ENCODE measurements at regions not wholly inside any gene's neighbourhood (a gene's known extent, or its start where the extent isn't known, plus 50 kb on each side); places are given as distances from the start of the nearest gene placed in this dataset.

DNA sequence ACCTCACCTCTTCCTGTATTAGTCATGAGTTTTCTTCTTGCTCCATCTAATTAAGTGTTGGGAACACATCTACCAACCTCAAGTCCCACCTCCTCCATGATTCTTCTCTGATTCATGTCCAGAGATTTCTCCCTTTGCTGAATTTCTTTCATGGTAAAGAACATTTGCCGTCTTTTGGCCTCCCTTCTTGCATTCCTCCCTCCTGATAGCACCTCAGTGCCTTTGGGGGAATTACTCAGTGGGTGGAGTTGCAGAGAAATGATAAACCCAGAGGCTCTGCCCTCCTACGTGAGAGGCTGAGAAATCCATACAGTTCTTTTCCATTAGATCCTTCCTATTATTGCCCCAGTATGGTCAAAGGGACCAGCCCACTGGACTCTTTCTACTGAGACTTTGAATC lies 651.9 kb downstream of the SLC4A3 start:
- DNase-seq (ENCODE audit: low read depth), result peak; percentile 94

DNA sequence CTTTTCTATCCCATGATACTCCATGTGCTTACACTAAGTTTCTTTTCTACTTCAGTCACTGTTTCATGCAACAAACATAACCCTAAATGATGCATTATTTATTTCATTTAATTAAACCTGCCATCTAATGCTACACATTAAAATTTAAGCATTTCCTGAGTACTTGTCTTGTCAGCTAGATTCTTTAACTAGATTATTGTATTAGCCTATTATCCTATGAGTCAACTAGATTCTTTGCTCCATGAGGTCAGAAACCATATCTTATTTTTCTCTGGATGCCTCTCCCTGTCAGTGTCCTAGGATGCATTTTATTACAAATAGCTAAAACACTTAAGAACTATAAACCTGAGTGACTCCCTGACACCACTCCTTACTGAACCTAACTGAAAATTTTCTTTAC lies 652.4 kb downstream of the SLC4A3 start:
- peak; percentile 36 for DNase-seq (ENCODE audit: low read depth)

DNA sequence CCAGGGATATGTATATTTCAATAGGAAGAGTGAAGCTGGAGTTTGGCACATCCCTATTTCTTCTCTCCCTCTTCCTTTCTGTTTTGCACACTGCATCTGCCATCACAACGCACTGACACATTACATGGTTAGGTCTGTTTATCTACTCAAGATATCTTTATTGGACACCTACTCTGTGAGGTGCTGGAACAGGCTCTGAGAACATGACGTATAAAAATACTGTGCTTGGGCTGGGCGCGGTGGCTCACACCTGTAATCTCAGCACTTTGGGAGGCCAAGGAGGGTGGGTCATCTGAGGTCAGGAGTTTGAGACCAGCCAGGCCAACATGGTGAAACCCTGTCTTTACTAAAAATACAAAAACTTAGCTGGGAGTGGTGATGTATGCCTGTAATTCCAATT lies 653.3 kb downstream of the SLC4A3 start:
- DNase-seq (ENCODE audit: low read depth), result no peak

GRCh38 chr2:220281771-220282170 lies 654.3 kb downstream of the SLC4A3 start:
- DNase-seq (ENCODE audit: low read depth), result no peak

DNA sequence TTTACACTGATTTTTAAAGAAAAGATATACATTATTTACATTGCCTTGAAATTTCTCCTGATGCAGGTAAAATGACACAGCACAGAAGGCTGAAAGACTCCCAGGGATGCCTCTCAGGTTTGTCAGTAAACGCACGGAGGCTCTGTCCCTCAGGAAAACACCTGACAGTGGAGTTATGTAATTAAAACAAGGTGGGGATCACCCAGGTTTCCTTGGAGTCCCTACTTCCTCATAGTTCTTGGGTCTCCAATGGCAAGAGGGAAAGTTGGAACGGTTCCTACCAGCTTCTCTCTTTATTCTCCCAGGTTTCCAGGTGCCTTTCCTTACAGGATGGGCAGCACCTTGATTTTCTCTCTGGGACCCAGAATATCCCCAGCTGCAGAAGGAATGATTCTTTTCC lies 654.8 kb downstream of the SLC4A3 start:
- no peak for DNase-seq (ENCODE audit: low read depth)

DNA sequence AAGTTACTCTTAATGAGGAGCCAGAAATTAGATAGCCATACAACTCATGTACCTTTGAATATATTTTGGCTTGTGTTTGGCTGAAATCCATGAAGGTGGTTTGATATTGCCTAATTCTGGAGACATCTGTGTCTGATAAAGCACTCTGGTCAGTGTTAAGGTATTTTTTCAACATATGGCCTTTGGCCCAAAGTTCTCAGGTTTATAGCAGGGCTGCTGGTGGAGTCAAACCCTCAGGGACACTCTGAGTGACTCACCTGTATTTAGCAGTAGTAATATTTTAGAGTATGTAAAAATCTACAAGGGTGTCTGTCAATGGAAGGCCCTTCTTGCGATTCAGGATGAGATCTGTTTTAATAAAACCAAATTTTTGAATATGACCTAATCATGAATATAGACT lies 666.5 kb downstream of the SLC4A3 start:
- no peak for DNase-seq (ENCODE audit: low read depth)

DNA sequence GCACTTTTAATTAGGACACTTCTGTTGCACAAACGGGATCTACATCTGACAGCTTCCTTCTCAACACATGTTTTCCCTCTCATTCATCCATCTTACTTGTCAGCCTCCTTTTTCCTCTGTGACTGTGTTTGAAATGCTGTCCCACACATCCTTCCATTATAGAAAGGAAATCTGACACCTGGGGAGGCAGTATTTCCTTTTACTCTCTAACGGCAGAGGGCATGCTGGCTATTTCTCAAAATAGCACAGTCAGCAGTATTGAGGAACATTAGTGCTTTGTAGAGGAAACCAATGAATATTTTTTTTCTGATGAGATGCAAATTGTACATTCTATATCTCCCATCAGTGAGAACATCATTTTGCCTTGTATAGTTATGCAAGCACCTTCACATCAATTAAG lies 668.7 kb downstream of the SLC4A3 start:
- DNase-seq (ENCODE audit: low read depth), result no peak

GRCh38 chr2:220297093-220297492 lies 669.7 kb downstream of the SLC4A3 start:
- no peak for DNase-seq (ENCODE audit: low read depth)

DNA sequence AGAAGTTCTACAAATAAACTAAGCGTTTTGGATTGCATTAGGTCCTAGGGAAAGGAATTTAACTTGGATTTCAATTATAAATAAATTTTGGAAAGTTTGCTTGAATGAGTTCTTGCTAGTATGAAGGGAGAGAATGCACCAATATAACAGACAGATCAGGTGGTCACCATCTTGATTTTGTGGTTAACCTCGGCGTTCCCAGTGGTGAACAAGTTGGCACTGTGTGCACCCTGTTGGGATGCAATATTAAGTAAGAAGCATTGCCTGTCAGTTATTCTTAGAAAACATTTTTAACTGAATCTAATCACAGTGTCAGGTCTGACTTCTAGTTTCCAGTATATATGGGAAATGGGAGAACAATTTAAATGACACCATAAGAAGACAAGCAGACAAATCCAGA lies 673.4 kb downstream of the SLC4A3 start:
- DNase-seq (ENCODE audit: low read depth), result no peak

DNA sequence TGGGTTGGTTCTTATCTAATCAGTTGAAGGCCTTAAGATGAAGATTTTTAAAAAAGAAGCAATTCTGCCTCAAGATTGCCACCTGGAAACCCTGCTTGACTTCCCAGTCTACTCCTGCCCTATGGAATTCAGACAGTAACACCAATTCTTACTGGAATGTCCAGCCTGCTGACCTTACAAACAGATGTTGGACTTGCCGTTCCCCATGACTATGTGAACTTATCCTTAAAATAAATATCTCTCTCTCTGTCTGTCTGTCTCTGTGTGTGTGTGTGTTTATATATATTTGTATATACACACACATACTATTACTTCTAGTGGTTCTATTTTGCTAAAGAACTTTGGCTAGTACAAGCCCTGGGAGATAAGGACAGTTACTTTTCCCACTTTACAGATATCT lies 675.3 kb downstream of the SLC4A3 start:
- DNase-seq (ENCODE audit: low read depth), result no peak

DNA sequence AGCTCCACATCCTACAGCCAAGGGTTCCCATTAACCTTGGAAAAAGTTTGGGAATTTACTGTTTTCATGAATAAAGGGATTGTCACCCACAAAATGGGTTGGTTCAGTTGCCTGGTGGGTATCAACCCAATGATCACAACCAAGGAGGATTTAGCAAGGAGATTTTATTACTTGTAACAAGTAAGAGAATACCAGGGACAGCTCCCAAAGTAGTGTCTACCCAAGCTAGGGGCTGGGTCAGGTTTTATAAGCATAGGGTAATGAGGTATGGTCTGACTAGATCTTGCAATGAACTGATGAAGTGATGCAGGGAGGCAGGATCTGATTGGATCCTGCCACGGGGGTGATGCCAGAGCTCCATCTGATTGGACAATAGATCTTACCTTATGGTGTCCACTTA lies 681.8 kb downstream of the SLC4A3 start:
- no peak for DNase-seq (ENCODE audit: low read depth)

DNA sequence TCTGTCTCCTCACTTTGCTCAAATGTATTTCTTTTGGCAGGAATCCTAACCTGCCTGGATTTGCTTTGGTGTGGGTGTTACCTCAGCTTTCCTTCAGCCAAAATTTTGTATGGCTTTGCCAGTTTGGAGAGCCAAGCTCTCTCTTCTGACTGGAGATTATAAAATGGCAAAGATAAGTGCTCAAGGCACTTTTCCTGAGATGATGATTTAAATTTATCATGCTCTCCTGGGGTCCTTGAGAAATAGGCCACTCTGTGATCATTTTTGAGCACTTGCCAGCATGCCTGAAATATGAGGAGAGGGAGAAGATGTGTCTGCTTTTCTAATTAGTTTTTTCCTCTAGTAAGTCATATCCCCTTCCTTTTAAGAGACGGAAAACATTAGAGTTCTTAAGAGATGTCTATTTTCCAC lies 683.0 kb downstream of the SLC4A3 start:
- DNase-seq (ENCODE audit: low read depth), result no peak

GRCh38 chr2:220315098-220315823 lies 687.8 kb downstream of the SLC4A3 start:
- no peak for DNase-seq (ENCODE audit: low read depth)

- no peak for DNase-seq (ENCODE audit: low read depth)
Observed at GRCh38 chr2:220318037-220318436, 690.6 kb downstream of the SLC4A3 start.

DNA sequence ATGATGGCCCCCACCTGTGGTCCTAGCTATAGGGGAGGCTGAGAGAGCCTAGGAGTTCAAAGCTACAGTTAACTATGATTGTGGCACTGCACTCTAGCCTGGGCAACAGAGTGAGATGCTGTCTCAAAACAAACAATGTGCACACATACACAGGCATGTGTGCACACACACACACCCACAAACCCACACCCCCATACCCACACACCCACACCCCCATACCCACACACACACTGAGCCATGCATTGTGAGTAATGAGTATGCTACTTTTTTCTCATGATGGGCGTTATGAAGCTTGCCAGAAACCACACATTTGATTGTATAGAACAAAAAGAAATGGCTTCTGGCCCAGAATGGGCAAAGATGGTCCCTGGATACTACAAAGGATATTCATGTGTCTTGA lies 691.1 kb downstream of the SLC4A3 start:
- DNase-seq (ENCODE audit: low read depth), result no peak

DNA sequence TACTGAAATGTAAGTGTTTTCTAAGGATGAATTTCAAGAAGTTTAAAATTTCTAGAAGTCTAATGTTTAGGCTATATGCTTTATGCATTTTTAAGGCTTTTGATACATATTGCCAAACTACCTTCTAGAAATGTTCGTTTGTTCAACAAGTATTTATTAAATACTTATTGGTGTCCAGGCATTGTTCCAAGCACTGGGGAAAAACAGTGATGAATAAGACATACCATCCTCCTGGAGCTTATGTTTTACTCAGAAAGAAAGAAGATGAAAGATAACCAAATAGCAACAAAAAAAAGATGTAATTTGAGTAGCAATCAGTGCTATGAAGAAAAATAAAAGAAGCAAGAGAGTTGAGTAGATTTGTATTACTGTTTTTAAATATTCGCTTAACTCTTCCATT lies 692.9 kb downstream of the SLC4A3 start:
- peak; percentile 47 for DNase-seq (ENCODE audit: low read depth)

GRCh38 chr2:220332886-220333285 lies 705.5 kb downstream of the SLC4A3 start:
- DNase-seq (ENCODE audit: low read depth), result no peak

DNA sequence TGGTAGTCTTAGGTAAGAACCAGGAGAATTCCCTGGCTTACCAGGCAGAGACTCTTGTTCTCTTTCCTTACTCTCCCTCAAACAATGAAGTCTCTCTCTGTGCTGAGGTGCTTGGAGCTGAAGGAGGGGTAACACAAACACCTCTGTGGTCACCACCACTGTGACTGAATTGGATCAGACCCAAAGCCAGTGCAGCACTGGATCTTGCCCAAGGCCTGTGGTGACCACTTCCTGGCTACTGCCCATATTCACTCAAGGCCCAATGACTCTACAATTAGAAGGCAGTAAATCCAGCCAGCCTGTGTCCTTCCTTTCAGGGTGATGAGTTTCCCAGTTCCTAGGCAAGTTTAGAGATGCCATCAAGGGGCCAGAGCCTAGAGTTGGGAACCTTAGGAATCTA lies 706.8 kb downstream of the SLC4A3 start:
- DNase-seq (ENCODE audit: low read depth), result no peak

GRCh38 chr2:220334871-220335590 lies 707.6 kb downstream of the SLC4A3 start:
- DNase-seq (ENCODE audit: low read depth), result no peak

DNA sequence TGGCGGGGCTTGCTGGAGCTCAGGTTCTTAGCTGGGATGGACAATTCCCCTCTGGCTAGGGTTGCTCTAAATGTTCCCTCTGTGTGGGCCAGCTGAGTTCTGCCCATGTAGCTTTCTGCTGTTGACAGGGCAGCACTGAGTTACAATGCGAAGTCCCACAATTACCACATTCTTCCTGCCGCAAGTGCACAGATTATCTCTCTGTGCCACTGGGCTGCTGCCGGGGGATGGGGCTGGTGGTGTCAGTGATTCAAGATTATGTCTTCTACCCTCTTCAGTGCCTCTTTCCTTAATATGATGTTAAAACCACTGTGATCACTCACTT lies 708.1 kb downstream of the SLC4A3 start:
- no peak for DNase-seq (ENCODE audit: low read depth)

DNA sequence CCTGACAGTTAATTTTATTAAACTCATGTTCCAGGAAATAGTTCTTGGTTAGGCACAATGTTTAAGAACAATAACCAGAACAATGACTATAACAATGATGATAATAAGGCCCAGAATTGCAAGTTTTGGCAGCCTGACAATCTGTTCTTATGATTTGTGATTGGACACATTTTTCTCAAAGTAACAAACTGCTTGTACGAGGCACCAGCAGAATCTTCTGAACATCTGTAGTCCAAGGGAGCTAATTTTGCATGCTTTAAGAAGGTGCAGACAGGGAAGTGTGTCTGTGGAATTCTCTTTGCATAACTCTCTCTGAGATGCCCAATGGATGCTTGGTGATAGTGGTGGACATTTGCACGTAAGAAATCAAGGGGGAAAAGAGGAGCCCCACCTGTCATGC lies 709.3 kb downstream of the SLC4A3 start:
- no peak for DNase-seq (ENCODE audit: low read depth)

- DNase-seq (ENCODE audit: low read depth), result no peak
Observed at GRCh38 chr2:220337611-220338440, 710.4 kb downstream of the SLC4A3 start.

DNA sequence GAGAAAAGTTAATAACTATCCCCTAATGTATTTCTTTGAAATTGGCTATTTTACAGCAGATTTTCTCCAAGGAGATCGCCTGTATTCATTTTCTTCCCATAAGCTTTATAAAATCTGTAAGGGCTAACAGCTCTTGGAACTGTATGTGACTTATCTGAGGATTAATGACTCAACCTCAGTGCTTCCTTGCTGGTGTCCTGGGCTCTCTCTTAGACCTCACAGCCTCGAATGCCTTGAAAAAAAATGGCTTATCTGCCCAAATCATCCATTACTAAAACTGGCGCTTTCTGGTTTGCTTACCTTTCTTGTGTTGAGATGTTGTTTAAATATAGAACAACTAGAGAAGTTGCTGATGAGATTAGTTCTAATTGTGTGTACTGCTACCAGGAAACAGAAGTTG lies 713.6 kb downstream of the SLC4A3 start:
- no peak for DNase-seq (ENCODE audit: low read depth)

Measured in non-pigmented ciliary epithelial cell (primary cell).